ENCODE measurements at regions not wholly inside any gene's neighbourhood (a gene's known extent, or its start where the extent isn't known, plus 50 kb on each side); places are given as distances from the start of the nearest gene placed in this dataset.

DNA sequence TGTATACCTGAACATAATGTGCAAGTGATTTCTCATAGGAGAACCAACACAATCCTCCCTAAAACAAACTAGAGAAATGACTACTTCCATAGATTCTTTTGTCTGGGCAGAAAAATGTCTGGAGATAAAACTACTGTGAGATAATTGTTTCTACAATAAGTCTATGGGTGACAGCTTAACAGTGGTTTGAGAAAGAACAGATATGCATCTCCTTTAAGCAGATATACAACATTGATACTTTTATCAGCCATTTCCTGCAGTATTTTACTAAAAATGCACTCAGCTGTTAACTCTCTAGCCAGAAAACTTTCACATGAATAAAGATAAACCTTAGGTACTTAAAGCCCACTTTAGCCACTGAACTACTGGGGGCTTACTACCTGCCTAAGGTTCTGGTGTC lies 1132.4 kb downstream of the EFNB2 start:
- no peak overlapping the region for H2AK9ac ChIP-seq (replicated peaks; ENCODE audit: low read depth, low read length, poor library complexity)
- POLR2A ChIA-PET (ENCODE audit: unreplicated experiment), result no interaction called here
- ATAC-seq (ENCODE audit: low read depth), result no peak
- H4K5ac ChIP-seq (ENCODE audit: low read depth, low read length), result no peak overlapping the region
- TF ChIP-seq POLR2A (IDR thresholded peaks at IDR 0.05; ENCODE audit: low read depth, low read length) (no peak), SMC3 (IDR thresholded peaks at IDR 0.05; ENCODE audit: low read depth, low read length) (no peak), MAFK (IDR thresholded peaks at IDR 0.05; ENCODE audit: low read depth, low read length) (no peak)
- in situ Hi-C loops (cut with MboI; ENCODE audit: low sequenced_read_pairs) (no loop called here), intact Hi-C loops (cut with micrococcal nuclease) (no loop called here), dilution Hi-C loops (cut with HindIII; ENCODE audit: low sequenced_read_pairs, unreplicated experiment) (no loop called here)
- no peak overlapping the region for H3K14ac ChIP-seq (replicated peaks; ENCODE audit: low read depth, low read length)
- no peak overlapping the region for H3K4me3 ChIP-seq (ENCODE audit: insufficient read depth, low read depth, low read length)
- no peak overlapping the region for H2AK5ac ChIP-seq (ENCODE audit: low read depth, low read length)
- H4K8ac ChIP-seq (ENCODE audit: low read depth in 2 of 2, low read length in 2 of 2), result no peak overlapping the region
- H3K9ac ChIP-seq (ENCODE audit: low read depth, low read length), result no peak overlapping the region
- CTCF ChIA-PET, result no interaction called here
- no peak overlapping the region for H3K4me2 ChIP-seq (ENCODE audit: low read depth, low read length)
- no peak overlapping the region for H3K27ac ChIP-seq (ENCODE audit: insufficient read depth, low read length)
- no peaks in the 10 kb centered on the region for H3K36me3 ChIP-seq (ENCODE audit: control insufficient read depth, insufficient read depth, low read length)
- no peak overlapping the region for H2BK5ac ChIP-seq (ENCODE audit: low read depth, low read length, poor library complexity, severe bottlenecking)
- no peak overlapping the region for H3K23ac ChIP-seq (ENCODE audit: low read depth, low read length)
- no peak overlapping the region for H3K56ac ChIP-seq (ENCODE audit: extremely low read depth, insufficient read depth, low read length)
- H3K4me1 ChIP-seq (ENCODE audit: control insufficient read depth, insufficient read depth, low read length), result peaks cover 2% of the 10 kb centered on the region; the same call in 1 of the 2 replicates
- DNase-seq, result no peak
- H2BK120ac ChIP-seq (ENCODE audit: low read depth, low read length), result no peak overlapping the region
- no peaks in the 10 kb centered on the region for H4K20me1 ChIP-seq (ENCODE audit: insufficient read depth, low read length)
- no peaks in the 10 kb centered on the region for H3K79me1 ChIP-seq (ENCODE audit: low read depth in 1 of 2, low read length in 2 of 2)
- H2BK20ac ChIP-seq (ENCODE audit: low read depth, low read length), result no peak overlapping the region
- H3K18ac ChIP-seq (ENCODE audit: low read depth, low read length), result no peak overlapping the region
- no peaks in the 10 kb centered on the region for H3K27me3 ChIP-seq (ENCODE audit: control insufficient read depth, insufficient read depth, low read length)
- H3K4ac ChIP-seq (ENCODE audit: low read depth, low read length), result no peak overlapping the region
- H3K9me1 ChIP-seq (ENCODE audit: insufficient read depth, low read length), result no peaks in the 10 kb centered on the region
- H4K91ac ChIP-seq (ENCODE audit: insufficient read depth, low read depth, low read length), result no peak overlapping the region
- BruUV-seq (replicated peaks), result no TSS peak
- no peak overlapping the region for H2AFZ ChIP-seq (replicated peaks; ENCODE audit: low read length, poor library complexity)
- H3K9me3 ChIP-seq (ENCODE audit: control insufficient read depth, insufficient read depth, low read length), result no peaks in the 10 kb centered on the region
- H2BK15ac ChIP-seq (ENCODE audit: low read depth, low read length), result no peak overlapping the region

All from IMR-90 (cell line).